ENCODE measurements at regions not wholly inside any gene's neighbourhood (a gene's known extent, or its start where the extent isn't known, plus 50 kb on each side); places are given as distances from the start of the nearest gene placed in this dataset.
"Not testable (repeated sequence)": the region's sequence is repeated elsewhere in the genome, so short reads cannot be mapped to it uniquely, and the experiment has no call there.

DNA sequence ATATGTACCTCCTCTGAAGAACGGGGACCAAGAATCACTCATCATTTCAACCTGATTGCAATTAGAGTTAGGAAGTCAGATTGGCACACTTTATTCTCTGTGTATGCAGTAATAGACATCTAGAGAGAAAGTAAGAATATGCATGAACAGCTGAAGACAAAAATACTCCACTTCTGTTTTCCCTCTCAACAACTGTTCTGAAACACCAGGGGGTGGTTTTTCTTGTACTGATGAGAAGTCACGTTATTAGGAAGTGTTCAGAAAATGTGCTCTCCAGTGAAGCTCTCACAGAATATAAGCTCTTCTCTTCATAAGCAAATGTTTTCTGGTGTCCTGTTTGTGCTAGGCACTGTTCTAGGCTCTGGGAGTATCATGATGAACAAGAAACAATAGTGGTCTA is 531.7 kb upstream of the C9orf72 start:
- H3K9me3 Mint-ChIP-seq = peaks cover 5% of the 10 kb centered on the region
- no peak overlapping the region for H3K27ac Mint-ChIP-seq

GRCh38 chr9:28120184-28120583 is 546.9 kb upstream of the C9orf72 start:
- Mint-ChIP-seq H3K27ac (no peak overlapping the region), H3K4me3 (no peak overlapping the region), H3K36me3 (ENCODE audit: low read depth) (no peaks in the 10 kb centered on the region), H3K27me3 (no peaks in the 10 kb centered on the region), H3K4me1 (no peaks in the 10 kb centered on the region), H3K9me3 (peaks cover 5% of the 10 kb centered on the region)
- ATAC-seq (replicated peaks) = no peak

More for the DNA sequence above, 531.7 kb upstream of the C9orf72 start:
- Mint-ChIP-seq H3K36me3 (ENCODE audit: low read depth) (no peaks in the 10 kb centered on the region), H3K4me1 (no peaks in the 10 kb centered on the region), H3K27me3 (no peaks in the 10 kb centered on the region), H3K4me3 (no peak overlapping the region)
- ATAC-seq (replicated peaks) = no peak

GRCh38 chr9:28120626-28121025 is 547.3 kb upstream of the C9orf72 start:
- no peak for ATAC-seq (replicated peaks)
- Mint-ChIP-seq H3K27ac (no peak overlapping the region), H3K36me3 (ENCODE audit: low read depth) (no peaks in the 10 kb centered on the region), H3K27me3 (no peaks in the 10 kb centered on the region), H3K4me3 (no peak overlapping the region), H3K4me1 (no peaks in the 10 kb centered on the region), H3K9me3 (peaks cover 5% of the 10 kb centered on the region)

- no peaks in the 10 kb centered on the region for H3K36me3 Mint-ChIP-seq (ENCODE audit: low read depth)
- H3K27me3 Mint-ChIP-seq = no peaks in the 10 kb centered on the region
- ATAC-seq (replicated peaks) = no peak
- H3K27ac Mint-ChIP-seq = no peak overlapping the region
- no peak overlapping the region for H3K4me3 Mint-ChIP-seq
- H3K9me3 Mint-ChIP-seq = peaks cover 5% of the 10 kb centered on the region
- H3K4me1 Mint-ChIP-seq = no peaks in the 10 kb centered on the region
Observed at GRCh38 chr9:28121366-28121765, 548.1 kb upstream of the C9orf72 start.

GRCh38 chr9:28124917-28125316 is 551.6 kb upstream of the C9orf72 start:
- Mint-ChIP-seq H3K27ac (no peak overlapping the region), H3K36me3 (ENCODE audit: low read depth) (no peaks in the 10 kb centered on the region), H3K9me3 (peaks cover 5% of the 10 kb centered on the region), H3K4me1 (no peaks in the 10 kb centered on the region), H3K4me3 (no peak overlapping the region), H3K27me3 (no peaks in the 10 kb centered on the region)
- no peak for ATAC-seq (replicated peaks)

DNA sequence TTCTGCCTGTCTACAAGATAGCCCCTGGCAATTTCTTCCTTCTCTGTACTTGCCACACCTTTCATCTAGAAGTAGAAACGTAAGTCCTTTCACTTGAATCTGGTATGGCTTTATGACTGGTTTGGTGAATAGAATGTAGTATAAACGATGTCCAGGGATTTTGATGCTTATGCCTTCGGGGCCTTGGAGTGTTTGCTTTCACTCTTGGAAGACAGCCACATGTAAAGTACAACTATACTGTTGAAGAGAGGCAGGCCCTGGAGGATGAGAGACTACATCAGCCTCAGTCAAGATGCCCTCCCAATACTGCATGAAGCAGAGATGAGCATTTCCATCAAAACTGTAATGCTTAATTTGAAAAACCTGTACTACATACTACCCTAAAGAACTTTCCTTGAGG is 553.8 kb upstream of the C9orf72 start:
- Mint-ChIP-seq H3K27me3 (no peaks in the 10 kb centered on the region), H3K4me3 (no peak overlapping the region), H3K27ac (no peak overlapping the region), H3K36me3 (ENCODE audit: low read depth) (no peaks in the 10 kb centered on the region), H3K4me1 (no peaks in the 10 kb centered on the region), H3K9me3 (peaks cover 5% of the 10 kb centered on the region)
- ATAC-seq (replicated peaks) = no peak

DNA sequence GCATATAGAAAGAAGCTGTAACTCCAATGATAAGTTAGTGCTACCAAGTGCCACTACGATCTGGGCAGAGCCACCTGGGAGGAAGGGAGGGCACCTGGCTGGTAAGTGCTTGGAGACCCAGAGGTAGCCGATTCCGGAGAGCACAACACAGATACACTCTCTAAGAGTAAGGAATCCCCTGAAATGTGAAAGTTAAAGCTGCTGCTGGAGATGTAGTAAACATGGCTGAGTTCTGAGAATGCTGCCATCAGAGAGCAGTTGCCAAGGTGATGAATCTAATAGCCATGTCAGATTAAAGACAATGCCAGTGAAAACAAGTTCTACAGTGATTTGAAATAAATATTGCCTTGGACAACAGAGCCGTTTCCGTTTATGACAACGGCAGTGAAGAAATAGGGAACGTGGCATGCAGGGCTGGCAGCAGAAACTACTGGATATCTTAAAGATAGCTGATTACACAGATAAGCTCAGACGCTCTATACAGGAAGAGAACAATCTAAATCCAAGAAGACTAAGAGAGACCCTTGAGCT is 561.2 kb upstream of the C9orf72 start:
- no peak for ATAC-seq (replicated peaks)
- no peak overlapping the region for H3K4me3 Mint-ChIP-seq
- no peaks in the 10 kb centered on the region for H3K27me3 Mint-ChIP-seq
- no peaks in the 10 kb centered on the region for H3K4me1 Mint-ChIP-seq
- no peaks in the 10 kb centered on the region for H3K9me3 Mint-ChIP-seq
- no peaks in the 10 kb centered on the region for H3K36me3 Mint-ChIP-seq (ENCODE audit: low read depth)
- no peak overlapping the region for H3K27ac Mint-ChIP-seq

DNA sequence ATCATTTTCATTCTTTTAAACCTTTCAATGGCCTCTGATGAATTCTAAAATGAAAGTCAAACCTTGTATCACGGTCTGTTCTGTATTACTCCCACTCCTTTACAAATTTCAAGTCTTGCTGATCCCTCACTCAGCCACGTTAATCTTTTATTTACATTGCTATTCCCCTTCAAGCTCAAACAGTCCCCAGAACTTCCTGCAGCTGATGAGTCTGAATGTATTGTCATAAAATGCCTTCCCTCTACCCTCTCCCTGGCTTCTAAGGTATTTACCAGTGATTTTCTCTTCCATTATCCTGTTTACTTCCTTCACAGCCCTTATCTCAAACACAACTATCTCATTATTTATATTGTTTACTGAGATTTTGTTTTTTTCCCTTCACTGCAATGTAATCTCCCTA is 562.3 kb upstream of the C9orf72 start:
- H3K9me3 Mint-ChIP-seq = no peaks in the 10 kb centered on the region
- no peak overlapping the region for H3K4me3 Mint-ChIP-seq
- no peaks in the 10 kb centered on the region for H3K27me3 Mint-ChIP-seq
- ATAC-seq (replicated peaks) = no peak
- no peaks in the 10 kb centered on the region for H3K4me1 Mint-ChIP-seq
- H3K36me3 Mint-ChIP-seq (ENCODE audit: low read depth) = no peaks in the 10 kb centered on the region
- no peak overlapping the region for H3K27ac Mint-ChIP-seq

DNA sequence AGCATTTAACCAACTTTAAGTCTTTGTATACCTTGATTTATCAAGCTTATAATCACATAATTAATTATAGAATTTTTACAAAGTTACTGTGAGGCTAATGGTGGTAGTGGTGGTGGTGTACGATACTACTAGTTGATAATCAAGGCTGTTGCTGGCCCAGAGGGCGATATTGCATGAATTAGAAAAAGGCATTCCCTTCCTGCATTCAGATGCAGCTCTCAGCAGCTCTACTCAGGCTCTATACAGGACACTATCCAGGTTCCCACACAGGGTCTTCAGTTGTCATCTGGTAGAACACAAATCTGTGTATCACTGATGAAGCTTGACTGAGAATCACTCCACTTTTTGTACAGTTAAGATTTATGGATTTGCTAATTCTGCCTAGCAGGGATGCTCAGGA is 562.8 kb upstream of the C9orf72 start:
- H3K36me3 Mint-ChIP-seq (ENCODE audit: low read depth) = no peaks in the 10 kb centered on the region
- H3K4me3 Mint-ChIP-seq = no peak overlapping the region
- no peaks in the 10 kb centered on the region for H3K27me3 Mint-ChIP-seq
- no peak overlapping the region for H3K27ac Mint-ChIP-seq
- no peaks in the 10 kb centered on the region for H3K9me3 Mint-ChIP-seq
- H3K4me1 Mint-ChIP-seq = no peaks in the 10 kb centered on the region
- ATAC-seq (replicated peaks) = no peak

GRCh38 chr9:28147430-28147829 is 574.1 kb upstream of the C9orf72 start:
- H3K9me3 Mint-ChIP-seq = peaks cover 11% of the 10 kb centered on the region
- not testable (repeated sequence) for ATAC-seq (replicated peaks); H3K36me3 Mint-ChIP-seq (ENCODE audit: low read depth); H3K27me3 Mint-ChIP-seq; H3K27ac Mint-ChIP-seq; H3K4me1 Mint-ChIP-seq; H3K4me3 Mint-ChIP-seq

DNA sequence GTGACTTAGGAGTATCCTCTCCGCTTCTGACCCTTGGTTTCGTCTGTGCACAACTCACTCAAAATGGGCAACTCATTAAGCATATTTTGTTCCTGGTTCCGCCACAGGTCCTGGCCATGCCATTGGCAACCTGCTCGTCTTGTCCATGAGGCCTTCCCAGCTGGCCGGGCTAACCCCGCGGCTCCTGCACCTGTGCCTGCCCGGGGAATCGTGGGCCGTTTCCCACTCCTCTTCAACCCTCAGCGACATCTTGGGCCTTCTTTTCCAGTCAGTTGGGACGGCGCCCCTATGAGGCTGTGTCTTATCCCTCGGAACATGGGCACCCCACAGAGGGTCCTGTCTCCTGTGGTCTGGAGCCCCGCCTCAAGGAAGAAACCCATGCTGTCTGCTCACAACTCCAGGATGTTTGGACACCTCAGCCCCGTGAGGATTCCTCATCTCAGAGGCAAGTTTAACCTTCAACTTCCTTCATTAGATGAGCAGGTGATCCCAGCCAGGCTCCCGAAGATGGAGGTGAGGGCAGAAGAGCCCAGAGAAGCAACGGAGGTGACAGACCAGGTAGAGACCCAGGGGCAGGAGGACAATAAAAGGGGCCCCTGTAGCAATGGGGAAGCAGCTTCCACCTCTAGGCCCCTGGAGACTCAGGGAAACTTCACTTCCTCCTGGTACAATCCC is 574.8 kb upstream of the C9orf72 start:
- not testable (repeated sequence) for H3K36me3 Mint-ChIP-seq (ENCODE audit: low read depth); H3K4me1 Mint-ChIP-seq; H3K9me3 Mint-ChIP-seq

GRCh38 chr9:28149361-28150050 is 576.2 kb upstream of the C9orf72 start:
- H3K27ac Mint-ChIP-seq; H3K4me3 Mint-ChIP-seq; ATAC-seq (replicated peaks); H3K4me1 Mint-ChIP-seq; H3K36me3 Mint-ChIP-seq (ENCODE audit: low read depth); H3K9me3 Mint-ChIP-seq; H3K27me3 Mint-ChIP-seq: not testable (repeated sequence)

More for the DNA sequence above, 574.8 kb upstream of the C9orf72 start:
- H3K27ac Mint-ChIP-seq; ATAC-seq (replicated peaks); H3K4me3 Mint-ChIP-seq; H3K27me3 Mint-ChIP-seq: not testable (repeated sequence)

DNA sequence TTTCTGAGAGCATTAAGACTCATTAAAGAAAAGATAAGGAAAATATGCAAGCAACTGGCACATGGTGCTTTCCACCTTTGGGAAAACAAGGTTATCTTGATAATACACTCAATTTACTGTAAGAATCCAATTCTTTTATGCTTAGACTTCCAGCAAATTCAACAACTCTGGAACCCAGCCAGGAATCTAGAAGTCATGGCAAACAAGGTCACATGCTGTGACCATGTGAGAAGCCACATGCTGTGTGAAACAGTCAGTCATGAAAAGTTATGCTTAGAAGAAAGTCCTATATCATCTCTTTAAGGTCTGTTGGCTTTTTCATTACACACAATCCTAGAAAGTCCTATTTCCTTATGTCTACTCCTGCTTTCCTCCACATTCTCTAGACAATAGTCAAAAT is 581.8 kb upstream of the C9orf72 start:
- no peak overlapping the region for H3K27ac Mint-ChIP-seq
- no peak overlapping the region for H3K4me3 Mint-ChIP-seq
- ATAC-seq (replicated peaks) = no peak

GRCh38 chr9:28155671-28156070 is 582.4 kb upstream of the C9orf72 start:
- Mint-ChIP-seq H3K27ac (no peak overlapping the region), H3K4me1 (no peaks in the 10 kb centered on the region), H3K27me3 (no peaks in the 10 kb centered on the region), H3K4me3 (no peak overlapping the region), H3K9me3 (no peaks in the 10 kb centered on the region), H3K36me3 (ENCODE audit: low read depth) (no peaks in the 10 kb centered on the region)
- no peak for ATAC-seq (replicated peaks)

More for the DNA sequence above, 581.8 kb upstream of the C9orf72 start:
- Mint-ChIP-seq H3K4me1 (no peaks in the 10 kb centered on the region), H3K9me3 (no peaks in the 10 kb centered on the region), H3K27me3 (no peaks in the 10 kb centered on the region), H3K36me3 (ENCODE audit: low read depth) (no peaks in the 10 kb centered on the region)

DNA sequence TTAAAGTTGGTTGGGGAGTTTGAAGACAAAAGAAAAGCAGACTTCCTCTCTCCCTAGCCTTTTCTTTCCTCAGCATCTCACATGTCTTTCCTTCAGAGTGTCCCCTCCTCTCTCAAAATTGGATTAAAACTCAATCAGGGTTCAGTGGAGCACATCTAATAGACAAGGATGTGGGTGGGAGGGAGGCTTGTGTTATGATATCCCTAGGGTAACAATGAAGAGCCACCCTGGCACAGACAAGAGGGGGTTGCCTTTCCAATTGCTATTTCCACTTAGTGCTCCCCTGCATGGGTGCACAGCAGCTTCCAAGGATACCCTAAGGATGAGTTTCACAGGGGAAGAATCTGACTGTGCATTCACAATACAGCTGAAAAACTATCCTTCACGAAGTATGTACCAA is 585.2 kb upstream of the C9orf72 start:
- Mint-ChIP-seq H3K36me3 (ENCODE audit: low read depth) (no peaks in the 10 kb centered on the region), H3K4me3 (no peak overlapping the region), H3K27ac (no peak overlapping the region), H3K9me3 (no peaks in the 10 kb centered on the region), H3K4me1 (no peaks in the 10 kb centered on the region), H3K27me3 (no peaks in the 10 kb centered on the region)
- ATAC-seq (replicated peaks) = no peak

Measured in activated T-helper 17 cell treated with anti-CD3 and anti-CD28 coated beads, Interleukin-2, amount 50 U/mL, for 72 hours (primary cell).